PC-3 (cell line): ENCODE measurements at regions not wholly inside any gene's neighbourhood (a gene's known extent, or its start where the extent isn't known, plus 50 kb on each side); places are given as distances from the start of the nearest gene placed in this dataset.

Experiments
- EZH2 ChIP-seq: fragments of 300-600 bp; sonication (generic); IDR thresholded peaks from one replicate; pipeline ENCODE4 v1.6.1; 2017; ENCODE audit warnings: antibody characterized with exemption, mild to moderate bottlenecking, low read length; ENCODE audit not compliant: unreplicated experiment
- EZH2phosphoT487 ChIP-seq: fragments of 300-600 bp; sonication (generic); IDR thresholded peaks from 2 replicates; pipeline ENCODE4 v1.6.1; 2018; ENCODE audit warnings: mild to moderate bottlenecking, antibody characterized with exemption, low read length, borderline replicate concordance
- TF ChIP-seq, protein P1 (sequence below): fragments of 300-600 bp; sonication (generic); conservative IDR thresholded peaks from 2 replicates; pipeline ENCODE4 v1.5.1; 2017; ENCODE audit warnings: antibody characterized with exemption, low read depth, mild to moderate bottlenecking, low read length

DNA sequence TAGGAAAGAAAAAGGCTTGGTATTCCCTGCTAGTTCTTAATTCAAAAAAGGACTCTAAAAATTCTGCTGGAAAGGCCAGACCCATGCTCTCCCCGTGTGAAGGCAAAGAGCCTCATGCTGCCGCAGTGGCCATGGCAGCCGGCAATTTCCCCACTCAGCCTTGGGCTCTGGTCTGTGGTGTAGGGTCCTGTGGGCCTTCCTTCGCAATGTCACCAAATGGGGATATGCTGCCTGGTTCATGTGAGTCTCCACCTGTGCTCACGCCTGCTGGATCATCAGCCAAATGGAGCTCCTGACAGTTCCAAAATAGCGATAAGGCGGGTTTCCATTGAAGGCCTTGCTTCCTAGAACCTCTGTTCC is 282.8 kb upstream of the ATP5MC3 start:
- TF ChIP-seq, protein P1, sequence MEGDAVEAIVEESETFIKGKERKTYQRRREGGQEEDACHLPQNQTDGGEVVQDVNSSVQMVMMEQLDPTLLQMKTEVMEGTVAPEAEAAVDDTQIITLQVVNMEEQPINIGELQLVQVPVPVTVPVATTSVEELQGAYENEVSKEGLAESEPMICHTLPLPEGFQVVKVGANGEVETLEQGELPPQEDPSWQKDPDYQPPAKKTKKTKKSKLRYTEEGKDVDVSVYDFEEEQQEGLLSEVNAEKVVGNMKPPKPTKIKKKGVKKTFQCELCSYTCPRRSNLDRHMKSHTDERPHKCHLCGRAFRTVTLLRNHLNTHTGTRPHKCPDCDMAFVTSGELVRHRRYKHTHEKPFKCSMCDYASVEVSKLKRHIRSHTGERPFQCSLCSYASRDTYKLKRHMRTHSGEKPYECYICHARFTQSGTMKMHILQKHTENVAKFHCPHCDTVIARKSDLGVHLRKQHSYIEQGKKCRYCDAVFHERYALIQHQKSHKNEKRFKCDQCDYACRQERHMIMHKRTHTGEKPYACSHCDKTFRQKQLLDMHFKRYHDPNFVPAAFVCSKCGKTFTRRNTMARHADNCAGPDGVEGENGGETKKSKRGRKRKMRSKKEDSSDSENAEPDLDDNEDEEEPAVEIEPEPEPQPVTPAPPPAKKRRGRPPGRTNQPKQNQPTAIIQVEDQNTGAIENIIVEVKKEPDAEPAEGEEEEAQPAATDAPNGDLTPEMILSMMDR = no peak
- TF ChIP-seq EZH2 = no peak
- TF ChIP-seq EZH2phosphoT487 = no peak
